HG02623 (cell line): ENCODE measurements at regions not wholly inside any gene's neighbourhood (a gene's known extent, or its start where the extent isn't known, plus 50 kb on each side); places are given as distances from the start of the nearest gene placed in this dataset.
"Not testable (repeated sequence)": the region's sequence is repeated elsewhere in the genome, so short reads cannot be mapped to it uniquely, and the experiment has no call there.

ENCODE experiments used
- ATAC-seq: cut with Tn5 transposase; IDR thresholded peaks from one replicate; pipeline ENCODE4 v1.9.1; 2021; ENCODE audit warnings: moderate library complexity; ENCODE audit not compliant: unreplicated experiment

DNA sequence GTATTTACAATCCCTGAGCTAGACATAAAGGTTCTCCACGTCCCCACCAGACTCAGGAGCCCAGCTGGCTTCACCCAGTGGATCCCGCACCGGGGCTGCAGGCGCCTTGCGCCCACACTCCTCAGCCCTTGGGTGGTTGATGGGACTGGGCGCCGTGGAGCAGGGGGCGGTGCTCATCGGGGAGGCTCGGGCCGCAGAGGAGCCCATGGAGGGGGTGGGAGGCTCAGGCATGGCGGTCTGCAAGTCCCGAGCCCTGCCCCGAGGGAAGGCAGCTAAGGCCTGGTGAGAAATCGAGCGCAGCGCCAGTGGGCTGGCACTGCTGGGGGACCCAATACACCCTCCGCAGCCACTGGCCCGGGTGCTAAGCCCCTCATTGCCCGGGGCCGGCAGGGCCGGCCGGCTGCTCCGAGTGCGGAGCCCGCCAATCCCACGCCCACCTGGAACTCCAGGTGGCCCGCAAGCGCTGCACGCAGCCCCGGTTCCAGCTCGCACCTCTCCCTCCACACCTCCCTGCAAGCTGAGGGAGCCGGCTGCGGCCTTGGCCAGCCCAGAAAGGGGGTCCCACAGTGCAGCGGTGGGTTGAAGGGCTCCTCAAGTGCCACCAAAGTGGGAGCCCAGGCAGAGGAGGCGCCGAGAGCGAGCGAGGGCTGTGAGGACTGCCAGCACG is 260.9 kb upstream of the BTG1 start:
- ATAC-seq = not testable (repeated sequence)

DNA sequence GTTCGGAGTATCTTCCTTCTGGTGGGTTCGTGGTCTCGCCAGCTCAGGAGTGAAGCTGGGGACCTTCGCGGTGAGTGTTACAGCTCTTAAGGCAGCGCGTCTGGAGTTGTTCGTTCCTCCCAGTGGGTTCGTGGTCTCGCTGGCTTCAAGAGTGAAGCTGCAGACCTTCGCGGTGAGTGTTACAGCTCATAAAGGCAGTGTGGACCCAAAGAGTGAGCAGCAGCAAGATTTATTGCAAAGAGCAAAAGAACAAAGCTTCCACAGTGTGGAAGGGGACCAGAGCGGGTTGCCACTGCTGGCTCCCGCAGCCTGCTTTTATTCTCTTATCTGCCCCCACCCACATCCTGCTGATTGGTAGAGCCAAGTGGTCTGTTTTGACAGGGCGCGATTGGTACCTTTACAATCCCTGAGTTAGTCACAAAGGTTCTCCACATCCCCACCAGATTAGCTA is 260.2 kb upstream of the BTG1 start:
- ATAC-seq = not testable (repeated sequence)

DNA sequence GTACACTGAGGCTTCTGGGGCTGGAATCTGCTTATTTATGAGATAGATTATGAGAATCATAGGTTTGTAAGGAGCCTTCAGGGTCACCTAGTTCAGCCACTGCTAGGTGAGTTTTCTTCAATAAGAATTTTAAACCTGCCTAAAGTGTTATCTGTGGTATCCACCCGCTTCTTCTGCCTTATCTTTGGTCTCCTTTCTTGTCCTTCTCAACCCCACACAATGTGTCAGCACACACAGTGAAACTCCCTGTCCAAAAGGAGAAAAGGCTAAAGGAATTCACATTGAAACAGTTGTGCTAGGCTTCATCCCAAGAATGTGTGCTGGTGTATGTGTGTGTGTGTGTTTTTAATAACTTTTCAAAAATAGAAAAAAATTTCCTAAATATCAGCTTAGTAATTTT is 259.3 kb upstream of the BTG1 start:
- no peak for ATAC-seq

DNA sequence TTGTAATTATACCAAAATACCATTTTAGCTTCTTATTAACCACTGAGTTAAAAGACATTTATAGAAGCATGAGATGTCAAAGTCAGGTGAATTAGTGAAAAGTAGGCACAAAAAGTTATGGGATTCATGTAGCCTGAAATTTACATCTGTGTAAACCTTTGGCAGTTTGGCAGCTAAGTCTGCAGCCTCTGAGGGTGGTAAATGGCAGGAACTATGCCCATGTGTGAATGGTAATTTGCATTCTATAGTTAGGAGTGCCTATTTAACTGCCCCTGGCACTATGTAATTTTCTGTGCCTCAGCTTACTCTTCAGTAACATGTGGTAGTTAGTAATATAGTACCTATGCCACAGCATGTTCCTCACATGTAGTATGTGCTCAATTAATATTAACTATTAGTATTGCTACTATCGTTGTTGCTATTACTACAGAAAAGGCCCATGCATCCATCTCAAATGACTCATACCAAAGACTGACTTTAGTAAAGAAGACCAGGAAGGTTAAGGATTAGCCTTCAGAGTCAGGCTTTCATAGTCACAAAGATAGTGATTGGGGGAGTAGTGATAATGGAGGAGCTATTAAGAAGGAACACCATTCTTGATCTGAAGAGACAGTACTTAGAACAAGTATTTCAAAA is 258.7 kb upstream of the BTG1 start:
- no peak for ATAC-seq

DNA sequence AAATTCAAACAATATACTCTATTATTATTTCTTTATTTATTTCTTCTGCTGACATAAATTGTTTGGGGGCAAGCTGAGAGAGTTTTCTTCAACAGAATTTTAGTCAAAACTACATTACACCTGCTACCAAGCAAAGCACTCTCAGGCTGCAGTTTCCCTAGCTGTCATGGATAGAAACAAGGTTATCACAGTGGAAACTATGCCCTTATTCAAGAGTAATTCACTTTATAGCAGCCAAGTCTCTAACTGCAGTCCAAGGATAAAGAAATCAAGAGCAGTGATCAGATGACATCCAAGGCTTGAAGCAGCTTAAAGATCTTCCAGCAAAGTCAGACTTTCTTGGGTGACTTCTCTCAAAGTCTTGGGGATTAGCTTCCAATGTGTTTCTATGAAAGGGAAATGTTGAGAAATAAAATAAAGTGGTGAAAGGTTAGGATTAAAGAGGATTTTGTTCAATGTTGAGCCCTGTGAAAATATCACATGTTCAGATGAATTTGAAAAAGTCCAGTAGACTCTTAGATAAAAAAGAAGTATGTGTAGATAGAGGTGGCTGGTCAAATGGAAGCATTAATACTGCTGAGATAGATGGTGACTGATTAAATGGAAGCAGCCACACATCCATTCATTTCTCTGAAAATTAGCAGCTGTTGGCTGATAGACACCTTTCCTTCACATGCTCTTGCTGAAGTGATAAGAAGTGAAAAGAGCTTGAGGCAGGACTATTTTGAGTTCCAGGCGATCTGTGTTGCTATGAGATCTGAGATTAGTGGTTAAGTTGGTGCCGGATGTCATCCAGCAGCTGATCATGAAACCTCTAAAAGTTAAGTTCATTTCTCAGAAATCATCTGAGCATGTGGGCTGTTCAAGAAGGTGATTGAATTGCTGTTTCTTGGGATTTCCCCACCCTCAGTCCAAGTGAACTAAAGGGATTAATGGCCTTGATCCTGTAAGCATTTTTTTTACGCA is 257.8 kb upstream of the BTG1 start:
- ATAC-seq = peak; percentile 82

DNA sequence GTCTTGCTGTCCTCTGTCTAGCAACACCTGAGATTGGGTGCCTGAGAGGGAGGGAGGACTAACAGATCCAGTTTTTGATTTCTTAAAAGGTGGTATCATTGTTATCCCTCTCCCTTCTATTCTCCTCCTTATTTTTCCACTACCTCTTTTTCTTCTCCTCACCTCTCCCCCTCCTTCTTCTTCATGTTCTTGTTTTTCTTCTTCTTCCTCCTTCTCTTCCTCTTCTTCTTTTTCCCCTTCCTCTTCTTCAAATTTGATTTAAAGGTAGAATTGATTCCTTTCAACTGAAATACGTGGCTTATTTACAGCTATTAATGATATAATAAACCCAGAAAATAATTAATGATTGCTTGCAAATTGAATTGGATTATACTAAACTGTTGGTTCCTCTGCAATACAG is 256.8 kb upstream of the BTG1 start:
- no peak for ATAC-seq

DNA sequence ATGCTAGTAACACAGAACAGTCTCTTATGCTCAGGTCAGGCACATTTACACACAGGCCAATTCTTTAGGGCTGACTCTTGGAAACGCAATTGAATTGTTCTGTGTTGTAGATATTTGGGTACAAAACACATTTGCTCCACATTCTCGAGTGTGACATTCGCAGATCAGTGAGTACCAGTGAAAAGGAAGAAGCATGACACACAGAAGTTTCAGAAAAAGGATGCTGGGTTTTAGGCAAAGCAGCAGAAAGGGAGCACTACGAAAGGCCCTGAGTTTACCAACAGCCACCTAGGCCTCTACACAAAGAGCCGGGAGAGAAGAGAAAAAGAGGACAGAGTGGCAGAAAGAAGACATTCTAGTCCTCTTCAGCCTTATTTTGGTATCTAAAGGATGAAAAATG is 254.4 kb upstream of the BTG1 start:
- peak; percentile 29 for ATAC-seq

DNA sequence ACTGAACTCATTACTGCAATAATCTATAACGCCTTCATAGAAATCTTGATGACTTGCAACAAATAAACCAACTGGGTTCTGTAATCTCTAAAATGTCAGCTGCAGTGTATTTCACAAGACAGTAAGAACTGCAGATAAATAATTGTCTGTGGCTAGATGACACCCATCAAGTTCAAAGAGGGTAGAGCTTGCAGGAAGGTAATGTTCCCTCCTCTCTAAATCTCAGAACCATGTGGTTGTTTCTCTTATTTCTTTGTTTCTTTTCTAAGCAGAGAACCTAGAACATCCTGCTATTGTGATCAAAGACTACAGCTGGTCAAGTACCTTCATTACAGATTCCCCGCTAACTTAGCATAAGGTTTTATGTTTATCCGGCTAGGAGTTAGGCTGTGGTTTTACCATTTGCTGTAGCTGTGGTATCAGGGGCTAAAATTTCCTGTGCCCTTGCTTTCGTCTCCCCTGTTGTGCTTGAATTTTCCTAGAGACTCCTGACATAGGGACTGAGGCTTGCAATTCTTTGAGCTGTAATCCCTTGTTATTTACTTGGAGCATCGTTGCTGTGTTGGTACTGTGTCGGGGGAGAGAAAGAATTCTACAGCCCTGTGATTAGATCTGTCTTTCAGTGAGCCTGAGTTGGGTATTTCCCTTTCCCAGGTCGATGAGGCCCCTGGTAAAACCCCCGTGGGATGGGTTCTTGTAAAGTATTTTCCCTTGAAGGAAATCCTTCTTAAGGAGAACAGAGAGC is 253.1 kb upstream of the BTG1 start:
- no peak for ATAC-seq

DNA sequence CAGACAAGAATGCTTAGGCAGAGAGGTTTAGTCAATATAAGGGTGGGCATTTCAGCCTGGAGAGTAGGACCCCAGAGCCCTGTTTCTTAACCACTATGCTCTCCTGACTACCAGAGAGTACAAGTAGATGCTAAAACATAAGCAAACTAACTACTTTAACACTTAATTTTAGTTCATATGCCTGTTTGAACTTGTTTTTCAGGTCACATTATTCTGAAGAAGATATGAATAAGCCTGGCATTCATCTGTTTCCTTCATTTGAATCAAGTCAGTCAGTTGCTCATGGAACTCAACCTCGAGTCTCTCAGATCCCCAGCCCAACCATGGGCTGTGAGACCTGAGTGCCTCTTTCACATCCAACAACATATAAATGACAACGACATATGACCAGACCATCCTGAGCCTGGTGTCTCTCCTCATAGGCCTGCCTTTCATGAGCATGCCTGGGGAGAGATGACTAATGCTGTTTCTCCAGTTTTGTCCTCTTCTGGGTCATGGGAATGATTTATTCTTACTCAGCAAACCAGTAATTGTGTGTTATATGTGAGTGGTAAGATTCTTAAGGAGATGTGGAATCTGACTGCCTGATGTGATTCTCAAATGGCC is 251.1 kb upstream of the BTG1 start:
- no peak for ATAC-seq

DNA sequence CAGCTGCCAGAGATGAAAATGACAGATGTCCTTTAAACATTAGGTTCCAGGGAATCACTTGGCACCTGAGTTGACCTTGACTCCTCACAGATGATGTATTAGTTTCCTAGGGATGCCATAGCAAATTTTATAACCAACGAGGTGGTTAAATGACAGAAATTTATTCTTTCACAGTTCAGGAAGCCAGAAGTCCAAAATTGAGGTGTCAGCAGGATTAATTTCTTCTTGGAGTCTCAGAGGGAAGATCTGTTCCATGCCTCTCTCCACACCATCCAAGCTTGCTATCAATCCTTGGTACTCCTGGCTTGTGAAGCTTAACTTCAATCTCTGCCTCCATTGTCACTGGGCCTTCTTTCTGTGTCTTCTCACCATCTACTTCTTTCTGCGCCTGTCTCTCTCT is 249.7 kb upstream of the BTG1 start:
- ATAC-seq = no peak

DNA sequence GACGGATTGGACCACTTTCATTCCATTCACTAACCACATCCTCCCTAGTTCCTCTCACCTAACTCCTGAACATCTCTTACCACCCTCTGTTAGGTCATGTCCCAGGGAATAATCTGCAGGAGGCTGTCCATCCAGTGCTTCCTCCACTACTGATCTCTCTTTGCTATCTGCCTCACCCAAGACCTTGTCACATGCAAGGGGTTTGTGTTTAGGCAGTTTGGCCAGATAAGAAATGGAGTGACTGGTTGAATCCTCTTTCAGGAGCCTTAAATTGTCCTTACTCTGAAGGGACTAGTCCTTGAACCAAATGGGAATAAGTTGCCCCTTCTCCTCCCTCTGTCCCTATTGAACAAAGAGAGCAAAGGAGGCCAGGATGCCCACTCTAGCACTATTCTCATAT is 249.2 kb upstream of the BTG1 start:
- ATAC-seq = no peak

DNA sequence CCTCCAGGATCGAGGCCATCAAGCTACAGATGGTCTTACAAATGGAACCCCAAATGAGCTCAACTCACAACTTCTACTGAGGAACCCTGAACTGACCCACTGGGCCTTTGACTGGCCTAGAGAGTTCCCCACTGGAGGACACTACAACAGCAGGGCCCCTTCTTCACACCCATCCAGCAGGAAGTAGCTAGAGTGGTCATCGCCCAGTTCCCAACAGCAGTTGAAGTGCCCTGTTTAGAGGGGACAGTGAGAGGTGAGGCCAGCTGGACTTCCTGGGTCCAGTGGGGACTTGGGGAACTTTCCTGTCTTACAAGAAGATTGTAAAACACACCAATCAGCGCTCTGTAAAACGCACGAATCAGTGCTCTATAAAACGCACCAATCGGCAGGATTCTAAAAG is 247.9 kb upstream of the BTG1 start:
- ATAC-seq = no peak

DNA sequence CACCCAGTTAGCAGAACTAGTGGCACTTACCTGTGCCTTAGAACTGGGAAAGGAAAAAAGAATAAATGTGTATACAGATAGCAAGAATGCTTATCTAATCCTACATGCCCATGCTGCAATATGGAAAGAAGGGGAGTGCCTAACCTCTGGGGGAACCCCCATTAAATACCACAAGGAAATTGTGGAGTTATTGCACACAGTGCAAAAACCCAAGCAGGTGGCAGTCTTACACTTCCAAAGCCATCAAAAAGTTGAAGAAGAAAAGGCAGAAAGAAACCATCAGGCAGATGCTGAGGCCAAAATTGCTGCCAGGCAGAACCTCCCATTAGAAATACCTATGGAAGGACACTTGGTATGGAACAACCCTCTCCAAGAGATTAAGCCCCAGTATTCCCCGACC is 246.1 kb upstream of the BTG1 start:
- ATAC-seq = not testable (repeated sequence)

DNA sequence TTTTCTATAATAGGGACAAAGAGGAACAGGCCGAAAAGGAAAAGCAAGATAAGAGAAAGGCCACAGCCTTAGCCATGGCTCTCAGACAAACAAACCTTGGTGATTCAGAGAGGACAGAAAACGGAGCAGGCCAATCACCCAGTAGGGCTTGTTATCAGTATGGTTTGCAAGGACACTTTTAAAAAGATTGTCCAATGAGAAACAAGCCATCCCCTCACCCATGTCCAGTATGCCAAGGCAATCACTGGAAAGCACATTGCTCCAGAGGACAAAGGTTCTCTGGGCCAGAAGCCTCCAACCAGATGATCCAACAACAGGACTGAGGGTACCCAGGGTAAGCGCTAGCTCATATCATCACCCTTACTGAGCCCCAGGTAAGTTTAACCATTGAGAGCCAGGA is 243.8 kb upstream of the BTG1 start:
- no peak for ATAC-seq

DNA sequence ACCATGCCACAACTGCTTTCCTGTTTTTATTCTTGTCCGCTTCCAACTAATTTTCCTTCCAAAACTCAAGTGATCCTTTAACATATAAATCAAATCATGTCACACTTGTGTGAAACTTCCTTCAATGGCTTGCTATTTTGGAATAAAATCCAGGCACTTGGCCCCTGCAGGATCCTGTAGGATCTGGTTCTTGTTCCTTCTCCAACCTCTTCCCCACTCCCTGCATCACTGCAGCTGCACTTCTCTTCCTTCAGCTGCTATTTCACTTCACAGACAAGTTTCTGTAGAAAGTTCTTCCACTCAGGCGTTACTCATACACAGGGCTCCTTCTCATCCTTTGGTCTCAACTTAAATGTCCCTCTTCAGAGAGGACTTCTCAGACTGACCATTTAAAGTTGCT is 239.7 kb upstream of the BTG1 start:
- no peak for ATAC-seq

DNA sequence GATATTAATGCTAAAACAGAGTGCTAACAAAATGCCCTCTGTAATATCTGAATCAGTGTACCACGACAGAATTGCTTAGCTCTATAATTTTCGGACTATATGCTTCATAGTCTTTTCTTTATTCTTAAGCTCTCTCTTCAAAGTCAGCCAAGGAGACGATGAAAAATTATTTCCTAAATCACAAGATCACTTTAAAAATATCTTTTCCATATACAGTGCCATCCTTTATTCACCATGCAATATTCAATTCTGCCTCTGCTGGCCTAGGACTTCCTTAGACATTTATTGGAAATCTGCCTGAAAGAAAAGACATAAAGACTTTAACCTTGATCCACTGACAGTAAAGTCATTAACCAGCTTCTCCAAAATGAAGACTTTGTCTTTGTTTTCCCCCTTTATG is 238.9 kb upstream of the BTG1 start:
- no peak for ATAC-seq

DNA sequence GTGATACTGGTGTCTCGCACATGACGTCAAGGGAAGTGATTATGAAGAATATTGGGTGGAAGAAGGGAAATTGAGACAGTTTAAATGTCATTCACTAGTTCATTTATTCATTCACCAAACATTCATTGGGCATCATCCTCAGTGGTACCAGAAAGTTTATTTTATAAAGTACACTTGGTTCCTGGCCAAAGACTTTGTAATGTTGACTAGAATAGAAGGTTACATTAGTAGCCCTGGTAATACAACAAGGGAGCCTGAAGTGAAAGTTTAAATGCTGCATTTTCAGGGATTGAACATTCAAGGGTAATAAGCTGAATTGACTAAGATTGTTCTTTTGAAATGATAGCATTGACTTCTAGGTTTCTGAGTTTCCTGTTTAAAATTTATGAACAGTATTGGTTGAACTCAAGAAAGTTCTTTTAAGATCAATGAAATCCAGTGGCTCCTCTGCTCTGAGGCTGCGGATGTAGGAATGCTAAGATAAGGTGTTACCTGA is 236.8 kb upstream of the BTG1 start:
- no peak for ATAC-seq

DNA sequence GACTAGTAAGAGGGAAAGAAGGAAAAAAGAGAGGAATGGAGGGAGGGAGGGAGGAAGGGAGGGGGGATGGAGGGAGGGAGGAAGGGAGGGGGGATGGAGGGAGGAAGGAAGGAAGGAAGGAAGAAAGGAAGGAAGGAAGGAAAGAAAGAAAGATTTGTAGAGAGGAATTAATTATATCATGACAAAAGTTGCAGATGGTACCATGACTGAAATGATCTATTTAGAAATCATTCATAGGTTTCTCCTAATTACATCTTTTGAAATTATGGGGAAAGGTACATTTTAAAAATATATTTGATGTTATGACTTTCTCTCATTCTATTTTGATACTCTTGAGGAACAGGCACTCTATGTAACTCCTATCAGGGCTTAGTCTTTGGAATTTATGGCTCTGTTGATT is 236.2 kb upstream of the BTG1 start:
- no peak for ATAC-seq

DNA sequence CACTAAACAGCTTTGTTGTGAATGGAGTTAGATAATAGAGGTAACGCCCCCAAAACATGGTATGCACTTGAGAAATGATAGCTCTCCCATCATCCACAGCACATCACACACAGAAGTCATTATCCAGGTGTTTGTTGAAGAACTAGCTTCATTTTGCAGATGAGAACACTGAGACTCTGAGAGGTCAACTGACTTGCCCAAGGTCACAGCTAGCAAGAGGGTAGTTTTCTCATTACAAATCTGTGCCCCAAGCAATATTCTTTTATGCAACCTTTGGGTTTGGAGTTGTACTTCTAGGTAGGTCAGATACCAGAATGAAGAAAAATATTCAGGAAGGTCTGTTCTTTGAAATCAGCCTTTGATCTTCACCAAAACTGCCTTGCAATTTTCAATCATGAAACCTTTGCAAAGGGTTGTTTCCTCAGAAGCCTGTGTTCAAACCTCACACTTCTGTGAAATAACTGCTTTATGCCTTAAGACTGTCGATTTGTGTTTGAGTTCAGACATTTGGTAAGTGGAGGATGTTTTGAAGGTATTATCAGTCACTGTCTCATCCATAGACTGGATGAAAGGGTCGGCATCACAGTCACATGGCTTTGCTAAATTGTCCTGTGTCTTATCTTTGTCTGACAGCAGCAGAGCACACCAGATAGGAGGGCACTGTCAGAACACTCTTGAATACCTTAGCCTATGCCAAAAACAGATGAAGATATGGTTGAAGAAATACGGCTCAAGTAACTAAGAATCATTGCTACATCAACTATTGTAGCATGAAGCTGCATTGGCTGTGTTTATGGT is 233.2 kb upstream of the BTG1 start:
- no peak for ATAC-seq

DNA sequence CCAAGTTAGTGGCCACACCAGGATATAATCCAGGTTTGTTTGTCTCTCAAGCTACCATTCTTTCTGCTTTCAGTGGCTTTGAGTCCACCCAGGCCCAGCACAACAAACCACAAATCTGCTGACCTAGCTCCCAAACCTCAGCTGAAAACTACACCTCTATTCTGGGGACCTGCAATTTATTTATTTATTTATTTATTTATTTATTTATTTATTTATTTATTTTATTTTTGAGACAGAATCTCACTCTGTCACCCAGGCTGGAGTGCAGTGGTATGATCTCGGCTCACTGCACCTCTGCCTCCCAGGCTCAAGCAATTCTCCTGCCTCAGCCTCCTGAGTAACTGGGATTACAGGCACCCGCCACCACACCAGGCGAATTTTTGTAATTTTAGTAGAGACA is 229.9 kb upstream of the BTG1 start:
- ATAC-seq = not testable (repeated sequence)
